ENCODE measurements at regions not wholly inside any gene's neighbourhood (a gene's known extent, or its start where the extent isn't known, plus 50 kb on each side); places are given as distances from the start of the nearest gene placed in this dataset.

DNA sequence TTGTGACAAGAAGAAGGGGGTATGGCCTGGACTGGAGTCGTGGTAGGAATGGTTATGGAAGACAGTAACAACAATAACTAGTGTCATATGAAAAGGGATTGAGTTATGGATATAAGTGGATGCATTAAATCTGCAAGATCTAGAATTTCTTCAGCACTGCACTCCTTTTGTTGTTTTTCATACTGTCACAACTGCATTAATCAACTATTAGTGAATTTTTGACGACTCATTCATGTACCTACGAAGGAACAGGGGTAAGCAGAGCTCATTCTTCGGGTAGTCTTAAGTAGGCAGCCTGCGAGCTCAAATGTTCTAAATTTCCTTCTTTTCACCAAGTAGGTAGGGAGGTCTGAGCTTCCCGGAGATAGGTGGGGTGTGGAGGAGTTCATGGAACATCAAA, 109.7 kb upstream of the UPP2 start:
- no peak for TF ChIP-seq YY1 (IDR thresholded peaks at IDR 0.05; ENCODE audit: low read depth, low read length)
- no peak for TF ChIP-seq POLR2AphosphoS5 (IDR thresholded peaks at IDR 0.05; ENCODE audit: low read depth, low read length)
- TF ChIP-seq, protein P1, sequence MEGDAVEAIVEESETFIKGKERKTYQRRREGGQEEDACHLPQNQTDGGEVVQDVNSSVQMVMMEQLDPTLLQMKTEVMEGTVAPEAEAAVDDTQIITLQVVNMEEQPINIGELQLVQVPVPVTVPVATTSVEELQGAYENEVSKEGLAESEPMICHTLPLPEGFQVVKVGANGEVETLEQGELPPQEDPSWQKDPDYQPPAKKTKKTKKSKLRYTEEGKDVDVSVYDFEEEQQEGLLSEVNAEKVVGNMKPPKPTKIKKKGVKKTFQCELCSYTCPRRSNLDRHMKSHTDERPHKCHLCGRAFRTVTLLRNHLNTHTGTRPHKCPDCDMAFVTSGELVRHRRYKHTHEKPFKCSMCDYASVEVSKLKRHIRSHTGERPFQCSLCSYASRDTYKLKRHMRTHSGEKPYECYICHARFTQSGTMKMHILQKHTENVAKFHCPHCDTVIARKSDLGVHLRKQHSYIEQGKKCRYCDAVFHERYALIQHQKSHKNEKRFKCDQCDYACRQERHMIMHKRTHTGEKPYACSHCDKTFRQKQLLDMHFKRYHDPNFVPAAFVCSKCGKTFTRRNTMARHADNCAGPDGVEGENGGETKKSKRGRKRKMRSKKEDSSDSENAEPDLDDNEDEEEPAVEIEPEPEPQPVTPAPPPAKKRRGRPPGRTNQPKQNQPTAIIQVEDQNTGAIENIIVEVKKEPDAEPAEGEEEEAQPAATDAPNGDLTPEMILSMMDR (IDR thresholded peaks at IDR 0.05; ENCODE audit: control extremely low read depth in 1 of 3, insufficient read depth in 1 of 3, low read depth in 1 of 3, low read length in 3 of 3) = no peak
- no peak for TF ChIP-seq JUN (IDR thresholded peaks at IDR 0.05; ENCODE audit: low read depth, low read length)
- TF ChIP-seq POLR2A (IDR thresholded peaks at IDR 0.05; ENCODE audit: control extremely low read depth in 1 of 2, low read depth in 2 of 2, low read length in 2 of 2) = no peak
- TF ChIP-seq, protein P2, sequence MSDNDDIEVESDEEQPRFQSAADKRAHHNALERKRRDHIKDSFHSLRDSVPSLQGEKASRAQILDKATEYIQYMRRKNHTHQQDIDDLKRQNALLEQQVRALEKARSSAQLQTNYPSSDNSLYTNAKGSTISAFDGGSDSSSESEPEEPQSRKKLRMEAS (IDR thresholded peaks at IDR 0.05) = no peak
- TF ChIP-seq EZH2 (IDR thresholded peaks at IDR 0.05; ENCODE audit: low read depth, low read length, severe bottlenecking) = no peak
- no peak for TF ChIP-seq KDM1A (IDR thresholded peaks at IDR 0.05; ENCODE audit: borderline replicate concordance, low read length)
- no peak for TF ChIP-seq FOSL1 (IDR thresholded peaks at IDR 0.05; ENCODE audit: insufficient read depth, low read depth, low read length)
- no peak for TF ChIP-seq SP4 (IDR thresholded peaks at IDR 0.05; ENCODE audit: low read length)
- TF ChIP-seq GTF2F1 (IDR thresholded peaks at IDR 0.05; ENCODE audit: borderline replicate concordance, low read depth, low read length) = no peak
- TF ChIP-seq SRF (IDR thresholded peaks at IDR 0.05; ENCODE audit: low read depth, low read length) = no peak

All from H1 (cell line).